OCI-LY3 (cell line): ENCODE measurements at regions not wholly inside any gene's neighbourhood (a gene's known extent, or its start where the extent isn't known, plus 50 kb on each side); places are given as distances from the start of the nearest gene placed in this dataset.

Experiments
- CTCF ChIP-seq: fragments of 200-600, 300-600 bp; sonication (generic); IDR thresholded peaks from 2 replicates; pipeline ENCODE4 v1.5.1; 2014; ENCODE audit warnings: antibody characterized with exemption, low read length, low read depth
- EZH2phosphoT487 ChIP-seq: fragments of 200-600 bp; shearing (Covaris generic); IDR thresholded peaks from 2 replicates; pipeline ENCODE4 v1.6.1; 2018; ENCODE audit warnings: antibody characterized with exemption, mixed run types, low read depth

GRCh38 chr4:165686756-165687155 lies 186.3 kb upstream of the TLL1 start:
- no peak for TF ChIP-seq CTCF
- TF ChIP-seq EZH2phosphoT487 = no peak
